OCI-LY7 (cell line): ENCODE measurements at regions not wholly inside any gene's neighbourhood (a gene's known extent, or its start where the extent isn't known, plus 50 kb on each side); places are given as distances from the start of the nearest gene placed in this dataset.

ENCODE experiments used
- BruUV-seq: library from RNA; stranded (reverse); fragments of 400-500 nt; replicated peaks from 2 replicates; lab custom pipeline; 2021; lab: Mats Ljungman, UMichigan
- CTCF ChIA-PET: fragments of 300-600 bp; sonication (Branson Sonifier 250); formaldehyde crosslinking; loops from one replicate; lab custom pipeline; 2022; ENCODE audit warnings: antibody characterized with exemption; ENCODE audit not compliant: unreplicated experiment; lab: Charles Lee
- POLR2A ChIA-PET: fragments of 300-600 bp; sonication (Branson Sonifier 250); formaldehyde crosslinking; loops from one replicate; lab custom pipeline; 2022; ENCODE audit warnings: antibody characterized with exemption; lab: Charles Lee
- DNase-seq: peaks from one replicate; pipeline ENCODE4 v3.0.0-alpha.2; 2015; ENCODE audit warnings: low spot score
- H2AFZ ChIP-seq: fragments of 200-600 bp; sonication (generic), shearing (Covaris generic); 2 replicates; pipeline ENCODE4 v1.6.1; 2014; ENCODE audit warnings: mild to moderate bottlenecking, antibody characterized with exemption, low read length, moderate library complexity
- H3K27ac ChIP-seq: fragments of 200-600 bp; sonication (generic); 2 replicates; pipeline ENCODE4 v1.5.1; 2014; ENCODE audit warnings: mixed run types, low read depth, mild to moderate bottlenecking, moderate library complexity, low read length, inconsistent platforms; ENCODE audit not compliant: poor library complexity, severe bottlenecking
- H3K36me3 ChIP-seq: fragments of 200-600 bp; sonication (generic); 2 replicates; pipeline ENCODE4 v1.6.1; 2014; ENCODE audit warnings: mild to moderate bottlenecking, antibody characterized with exemption, low read length, moderate library complexity, mixed read lengths; ENCODE audit not compliant: insufficient read depth
- H3K4me1 ChIP-seq: fragments of 200-600 bp; sonication (generic); 2 replicates; pipeline ENCODE4 v1.5.1; 2014; ENCODE audit warnings: mild to moderate bottlenecking, low read length; ENCODE audit not compliant: insufficient read depth, poor library complexity, severe bottlenecking
- H3K4me2 ChIP-seq: fragments of 200-600 bp; sonication (generic); 2 replicates; pipeline ENCODE4 v1.6.1; 2014; ENCODE audit warnings: mild to moderate bottlenecking, low read length
- H3K4me3 ChIP-seq: fragments of 200-600 bp; sonication (generic); 2 replicates; pipeline ENCODE4 v1.5.1; 2014; ENCODE audit warnings: mild to moderate bottlenecking, low read depth, low read length; ENCODE audit not compliant: poor library complexity, severe bottlenecking
- H3K79me2 ChIP-seq: fragments of 200-600 bp; sonication (generic); 2 replicates; pipeline ENCODE4 v1.6.1; 2016; ENCODE audit warnings: low read depth, mild to moderate bottlenecking, low read length, moderate library complexity, mixed read lengths; ENCODE audit not compliant: insufficient read depth
- H3K9me2 ChIP-seq: fragments of 200-600 bp; sonication (generic); 2 replicates; pipeline ENCODE4 v1.6.1; 2016; ENCODE audit warnings: mild to moderate bottlenecking, low read length, mixed read lengths; ENCODE audit not compliant: insufficient read depth
- H3K9me3 ChIP-seq: fragments of 200-600 bp; sonication (generic); 2 replicates; pipeline ENCODE4 v1.6.1; 2014; ENCODE audit warnings: mild to moderate bottlenecking, mixed run types, low read length, mixed read lengths
- H4K20me1 ChIP-seq: fragments of 200-600 bp; sonication (generic); 2 replicates; pipeline ENCODE4 v1.6.1; 2014; ENCODE audit warnings: mild to moderate bottlenecking, antibody characterized with exemption, low read length, moderate library complexity, mixed read lengths; ENCODE audit not compliant: insufficient read depth
- CTCF ChIP-seq: fragments of 200-600 bp; sonication (generic); conservative IDR thresholded peaks from 2 replicates; pipeline ENCODE4 v1.5.1; 2014; ENCODE audit warnings: mild to moderate bottlenecking, antibody characterized with exemption, low read length, moderate library complexity, mixed read lengths
- EZH2phosphoT487 ChIP-seq: fragments of 200-600 bp; sonication (generic); IDR thresholded peaks from 2 replicates; pipeline ENCODE4 v1.6.1; 2018; ENCODE audit warnings: low read depth, borderline replicate concordance, mild to moderate bottlenecking, mixed run types, antibody characterized with exemption, low read length, moderate library complexity, mixed read lengths
- intact Hi-C: fragments of 100-400 bp; cut with micrococcal nuclease; formaldehyde crosslinking; loops from one replicate; pipeline ENCODE4 v1.10.0; 2022; ENCODE audit not compliant: unreplicated experiment

- H3K9me2 ChIP-seq: no peaks in the 10 kb centered on the region
- TF ChIP-seq EZH2phosphoT487 (no peak), CTCF (no peak)
- intact Hi-C loops: no loop called here
- BruUV-seq: no TSS peak
- no peaks in the 10 kb centered on the region for H3K4me1 ChIP-seq
- no peaks in the 10 kb centered on the region for H3K9me3 ChIP-seq
- DNase-seq: no peak
- H3K36me3 ChIP-seq: peaks cover 50% of the 10 kb centered on the region
- H3K4me2 ChIP-seq: no peak overlapping the region
- no peaks in the 10 kb centered on the region for H3K79me2 ChIP-seq
- ChIA-PET CTCF (no interaction called here), POLR2A (interaction anchor here (0.8 kb wide), 1 partner anchor 33 kb away, joined by 9 read pairs; no protein-coding TSS in a partner anchor)
- no peak overlapping the region for H3K27ac ChIP-seq
- no peaks in the 10 kb centered on the region for H4K20me1 ChIP-seq
- no peak overlapping the region for H2AFZ ChIP-seq
- no peak overlapping the region for H3K4me3 ChIP-seq
These were observed 132.8 kb downstream of the PTPRS start for GRCh38 chr19:5207806-5208205.

- H3K79me2 ChIP-seq: no peaks in the 10 kb centered on the region
- TF ChIP-seq CTCF: no peak
- H3K4me3 ChIP-seq: no peak overlapping the region
- H3K4me2 ChIP-seq: no peak overlapping the region
- POLR2A ChIA-PET: no interaction called here
- H2AFZ ChIP-seq: no peak overlapping the region
- peaks cover 6% of the 10 kb centered on the region; the same call in 1 of the 2 replicates for H3K9me3 ChIP-seq
- CTCF ChIA-PET: no interaction called here
- H3K4me1 ChIP-seq: no peaks in the 10 kb centered on the region
- intact Hi-C loops: no loop called here
- no peaks in the 10 kb centered on the region for H4K20me1 ChIP-seq
- DNase-seq: no peak
- peaks cover 43% of the 10 kb centered on the region for H3K36me3 ChIP-seq
- H3K9me2 ChIP-seq: no peaks in the 10 kb centered on the region
- H3K27ac ChIP-seq: no peak overlapping the region
- BruUV-seq: no TSS peak
These were observed 133.9 kb downstream of the PTPRS start for GRCh38 chr19:5206751-5207075.

GRCh38 chr19:5205937-5206750 lies 134.5 kb downstream of the PTPRS start:
- Histone ChIP-seq H4K20me1 (no peaks in the 10 kb centered on the region), H3K36me3 (peaks cover 38% of the 10 kb centered on the region), H3K4me3 (no peak overlapping the region), H3K4me2 (no peak overlapping the region), H2AFZ (no peak overlapping the region), H3K4me1 (no peaks in the 10 kb centered on the region), H3K27ac (no peak overlapping the region), H3K9me3 (peaks cover 10% of the 10 kb centered on the region), H3K79me2 (no peaks in the 10 kb centered on the region), H3K9me2 (no peaks in the 10 kb centered on the region)
- POLR2A ChIA-PET: no interaction called here
- BruUV-seq: no TSS peak
- CTCF ChIA-PET: no interaction called here
- DNase-seq: no peak
- intact Hi-C loops: no loop called here
- TF ChIP-seq CTCF (no peak), EZH2phosphoT487 (no peak)
